ENCODE measurements at regions not wholly inside any gene's neighbourhood (a gene's known extent, or its start where the extent isn't known, plus 50 kb on each side); places are given as distances from the start of the nearest gene placed in this dataset.

DNA sequence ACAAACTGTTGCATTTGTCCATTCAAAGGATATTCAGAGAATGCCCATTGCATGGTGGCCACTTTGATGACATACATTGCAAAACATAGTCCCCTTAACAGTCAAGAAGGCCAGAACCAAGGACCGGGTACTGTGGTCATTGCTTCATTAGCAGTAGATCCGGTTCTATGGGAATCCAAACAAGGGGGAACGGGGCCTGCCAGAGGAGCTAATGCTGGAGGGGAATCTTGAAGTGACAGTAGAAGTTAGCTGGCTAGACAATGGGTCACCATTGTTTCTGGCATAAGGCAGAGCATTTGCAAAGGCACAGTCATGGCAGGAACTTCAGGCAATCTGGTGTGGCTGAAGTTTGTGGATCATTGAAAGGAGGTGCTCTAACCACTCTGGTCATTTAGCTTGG is 279.7 kb downstream of the SS18 start:
- H3K4me3 ChIP-seq (ENCODE audit: control insufficient read depth, low read depth, low read length): no peak overlapping the region
- no peak for DNase-seq (ENCODE audit: low read depth)
- TF ChIP-seq, protein P1, sequence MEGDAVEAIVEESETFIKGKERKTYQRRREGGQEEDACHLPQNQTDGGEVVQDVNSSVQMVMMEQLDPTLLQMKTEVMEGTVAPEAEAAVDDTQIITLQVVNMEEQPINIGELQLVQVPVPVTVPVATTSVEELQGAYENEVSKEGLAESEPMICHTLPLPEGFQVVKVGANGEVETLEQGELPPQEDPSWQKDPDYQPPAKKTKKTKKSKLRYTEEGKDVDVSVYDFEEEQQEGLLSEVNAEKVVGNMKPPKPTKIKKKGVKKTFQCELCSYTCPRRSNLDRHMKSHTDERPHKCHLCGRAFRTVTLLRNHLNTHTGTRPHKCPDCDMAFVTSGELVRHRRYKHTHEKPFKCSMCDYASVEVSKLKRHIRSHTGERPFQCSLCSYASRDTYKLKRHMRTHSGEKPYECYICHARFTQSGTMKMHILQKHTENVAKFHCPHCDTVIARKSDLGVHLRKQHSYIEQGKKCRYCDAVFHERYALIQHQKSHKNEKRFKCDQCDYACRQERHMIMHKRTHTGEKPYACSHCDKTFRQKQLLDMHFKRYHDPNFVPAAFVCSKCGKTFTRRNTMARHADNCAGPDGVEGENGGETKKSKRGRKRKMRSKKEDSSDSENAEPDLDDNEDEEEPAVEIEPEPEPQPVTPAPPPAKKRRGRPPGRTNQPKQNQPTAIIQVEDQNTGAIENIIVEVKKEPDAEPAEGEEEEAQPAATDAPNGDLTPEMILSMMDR (conservative IDR thresholded peaks at IDR 0.05; ENCODE audit: control insufficient read depth, insufficient read depth, low read depth, low read length): no peak

DNA sequence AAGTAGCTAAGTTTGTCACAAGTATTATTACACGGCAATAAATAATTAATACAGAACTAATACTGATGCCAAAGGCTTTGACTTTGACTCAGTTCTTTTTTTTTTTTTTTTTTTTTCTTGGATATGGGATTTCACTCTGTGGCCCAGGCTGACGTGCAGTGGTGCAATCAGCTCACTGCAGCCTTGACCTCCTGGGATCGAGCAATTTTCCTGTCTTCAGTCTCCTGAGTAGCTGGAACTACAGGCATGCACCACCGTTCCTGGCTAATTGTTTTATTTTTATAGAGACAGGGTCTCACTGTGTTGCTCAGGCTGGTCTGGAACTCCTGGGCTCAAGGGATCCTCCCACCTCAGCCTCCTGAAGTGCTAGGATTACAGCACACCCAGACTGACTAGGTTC is 284.5 kb downstream of the SS18 start:
- no peak overlapping the region for H3K4me3 ChIP-seq (ENCODE audit: control insufficient read depth, low read depth, low read length)
- peak; percentile 66 for DNase-seq (ENCODE audit: low read depth)
- TF ChIP-seq, protein P1 (conservative IDR thresholded peaks at IDR 0.05; ENCODE audit: control insufficient read depth, insufficient read depth, low read depth, low read length): peak; percentile 39

DNA sequence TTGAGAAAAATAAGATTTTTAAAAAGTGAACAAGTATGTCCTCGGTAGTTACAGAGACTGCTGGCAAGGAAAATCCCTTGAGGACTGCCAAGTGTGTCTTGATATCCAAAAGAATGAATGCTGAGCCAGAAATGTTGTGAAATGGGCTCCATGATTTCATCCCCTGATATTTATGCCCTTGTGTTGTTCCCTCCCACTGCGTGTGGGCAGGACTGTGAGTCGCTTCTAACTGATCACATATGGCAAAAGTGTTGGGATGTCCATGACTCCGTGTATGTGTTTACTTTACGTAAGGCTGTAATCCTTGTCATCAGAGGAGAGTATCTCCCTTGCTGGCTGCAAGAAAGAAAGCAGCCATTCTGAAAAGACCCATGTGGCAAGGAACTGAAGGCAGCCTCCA is 285.1 kb downstream of the SS18 start:
- DNase-seq (ENCODE audit: low read depth): peak; percentile 99
- TF ChIP-seq, protein P1 (conservative IDR thresholded peaks at IDR 0.05; ENCODE audit: control insufficient read depth, insufficient read depth, low read depth, low read length): no peak
- H3K4me3 ChIP-seq (ENCODE audit: control insufficient read depth, low read depth, low read length): no peak overlapping the region

DNA sequence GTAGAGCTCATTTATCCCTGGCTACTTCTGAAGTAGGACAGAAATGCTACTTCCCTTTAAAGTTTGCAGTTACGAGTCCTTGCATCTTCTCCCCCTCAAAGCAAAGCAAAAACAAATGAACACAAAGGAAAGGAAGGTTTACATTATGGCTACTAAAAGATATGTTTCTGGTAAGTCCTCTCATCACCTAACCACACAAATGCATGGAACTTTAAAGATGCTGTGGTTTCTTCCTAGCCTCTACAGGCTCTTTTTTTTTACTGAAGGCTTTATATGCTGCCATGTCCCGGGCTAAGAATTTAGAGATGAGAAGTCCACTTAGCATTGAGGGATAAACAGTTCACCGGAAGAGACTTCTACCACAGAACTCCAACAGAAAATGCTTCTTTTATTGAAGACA is 291.2 kb downstream of the SS18 start:
- no peak overlapping the region for H3K4me3 ChIP-seq (ENCODE audit: control insufficient read depth, low read depth, low read length)
- no peak for DNase-seq (ENCODE audit: low read depth)
- TF ChIP-seq, protein P1 (conservative IDR thresholded peaks at IDR 0.05; ENCODE audit: control insufficient read depth, insufficient read depth, low read depth, low read length): no peak

DNA sequence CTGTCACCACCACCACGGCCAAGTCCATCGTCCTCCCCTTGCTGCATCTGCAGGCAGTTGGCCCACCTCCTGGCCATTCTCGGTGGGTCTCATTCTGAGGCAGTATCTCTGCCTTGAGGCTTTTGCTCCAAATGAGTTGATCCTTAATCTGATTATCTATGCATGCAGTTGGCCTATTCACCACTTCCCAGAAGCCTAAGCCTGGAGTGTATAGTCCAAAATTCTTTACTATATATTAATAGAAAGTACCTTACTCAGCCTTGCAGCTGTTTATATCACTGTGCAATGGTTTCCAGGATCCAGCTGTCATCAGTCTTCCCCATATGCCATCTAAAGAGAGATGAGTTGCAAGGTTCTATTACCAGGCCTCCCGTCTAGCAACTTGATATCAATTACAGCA is 292.4 kb downstream of the SS18 start:
- H3K4me3 ChIP-seq (ENCODE audit: control insufficient read depth, low read depth, low read length): no peak overlapping the region
- no peak for DNase-seq (ENCODE audit: low read depth)
- TF ChIP-seq, protein P1 (conservative IDR thresholded peaks at IDR 0.05; ENCODE audit: control insufficient read depth, insufficient read depth, low read depth, low read length): no peak

DNA sequence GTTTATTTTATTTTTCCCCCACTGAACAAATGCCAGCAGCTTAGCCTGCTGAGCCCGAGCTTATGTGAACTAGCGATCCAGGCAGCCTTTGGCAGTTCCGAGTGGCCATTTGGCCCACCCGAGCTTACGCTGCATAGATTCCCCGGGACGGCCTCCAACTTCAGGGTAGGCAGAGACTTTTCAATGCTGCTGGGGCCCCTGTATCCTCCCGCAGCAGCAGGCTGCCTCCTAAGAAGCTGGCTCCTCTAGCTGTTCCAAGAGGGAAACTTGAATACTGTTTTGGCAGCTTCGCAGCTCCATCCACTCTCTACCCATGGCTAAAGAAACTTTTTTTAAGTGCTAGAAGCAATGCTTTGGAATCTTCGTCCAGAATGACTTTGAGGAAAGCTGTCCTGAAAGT is 295.2 kb downstream of the SS18 start:
- TF ChIP-seq, protein P1 (conservative IDR thresholded peaks at IDR 0.05; ENCODE audit: control insufficient read depth, insufficient read depth, low read depth, low read length): no peak
- no peak for DNase-seq (ENCODE audit: low read depth)
- no peak overlapping the region for H3K4me3 ChIP-seq (ENCODE audit: control insufficient read depth, low read depth, low read length)

DNA sequence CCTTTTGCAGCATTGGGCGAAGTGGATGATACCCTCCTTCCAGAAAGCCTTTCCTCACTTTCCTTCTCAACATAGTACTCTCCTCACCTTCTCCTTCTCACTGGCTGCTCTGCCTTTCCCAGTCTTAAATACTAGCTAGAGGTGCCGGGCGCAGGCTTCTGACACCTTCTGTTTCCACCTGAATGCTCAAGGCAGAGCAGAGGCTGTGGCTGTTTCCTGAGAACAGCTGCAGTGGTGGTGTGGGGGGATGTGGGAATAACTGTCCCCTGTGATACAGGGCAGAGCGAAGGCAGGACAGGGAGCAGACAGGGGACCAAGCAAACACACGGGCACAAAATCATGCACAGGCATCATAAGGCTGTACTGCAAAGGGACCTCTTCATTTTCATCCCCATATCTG is 303.1 kb downstream of the SS18 start:
- TF ChIP-seq, protein P1 (conservative IDR thresholded peaks at IDR 0.05; ENCODE audit: control insufficient read depth, insufficient read depth, low read depth, low read length): no peak
- DNase-seq (ENCODE audit: low read depth): no peak
- no peak overlapping the region for H3K4me3 ChIP-seq (ENCODE audit: control insufficient read depth, low read depth, low read length)

All from fibroblast of mammary gland (primary cell).